ENCODE measurements at regions not wholly inside any gene's neighbourhood (a gene's known extent, or its start where the extent isn't known, plus 50 kb on each side); places are given as distances from the start of the nearest gene placed in this dataset.

- TF ChIP-seq POLR2A (IDR thresholded peaks at IDR 0.05): no peak
- peak in 11 of 12 donors; percentile 16 to 46 (median 29) for TF ChIP-seq CTCF (IDR thresholded peaks at IDR 0.05)
- Histone ChIP-seq H3K27ac (no peak overlapping the region), H3K4me3 (no peak overlapping the region), H3K4me1 (no peaks in the 10 kb centered on the region), H3K27me3 (peaks cover 0 to 12% (median 0%) of the 10 kb centered on the region in 9 donors), H3K36me3 (no peaks in the 10 kb centered on the region), H3K9me3 (no peaks in the 10 kb centered on the region)
- peak in 1 of 5 donors; percentile 9 for DNase-seq
- intact Hi-C loops (cut with DNase I): loop anchor here in 4 of 10 donors (5.0 to 10.0 kb wide), 5 partner anchors 89 to 354 kb away; partner anchors contain the start of genes NCBP2L (in 3 of the 4), TSC22D3 (in 3 of the 4) and PRPS1 (in 1 of the 4)
- no peak for ATAC-seq
- 11 to 31% (median 16%) methylated on average over 6 of the region's 6 CpGs for WGBS, 4 donors
Measured at GRCh38 chrX:107537815-107538214, 88.4 kb downstream of the FRMPD3 start.

DNA sequence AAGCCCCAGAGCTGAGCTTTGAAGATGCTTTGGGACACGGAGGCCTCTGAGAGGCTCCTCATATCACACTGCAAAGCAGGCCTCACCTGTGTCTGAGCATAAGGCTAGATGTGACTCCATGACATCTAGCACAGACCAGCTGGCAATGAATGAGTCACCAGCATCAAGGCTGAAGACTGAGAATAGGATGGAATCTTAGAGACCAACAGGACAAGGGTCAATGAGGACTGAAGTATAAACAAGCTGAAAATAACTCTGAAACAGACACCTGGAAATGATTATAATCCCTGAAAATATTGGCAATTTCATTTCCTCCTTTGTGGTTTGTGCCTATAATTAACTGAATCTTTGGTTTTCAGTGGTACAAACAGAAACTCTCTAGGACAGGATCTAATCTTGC lies 87.1 kb upstream of the PRPS1 start:
- no peak for DNase-seq
- H3K9me3 ChIP-seq: no peaks in the 10 kb centered on the region
- peaks cover 0 to 11% (median 0%) of the 10 kb centered on the region in 9 donors for H3K27me3 ChIP-seq
- ATAC-seq: no peak
- H3K27ac ChIP-seq: no peak overlapping the region
- intact Hi-C loops (cut with DNase I): loop anchor here in 2 of 10 donors (5.0 to 10.0 kb wide), 2 partner anchors 84 to 236 kb away; partner anchors contain the start of genes NCBP2L (in 1 of the 2), PRPS1 (in 1 of the 2) and TSC22D3 (in 1 of the 2)
- H3K4me3 ChIP-seq: no peak overlapping the region
- no peaks in the 10 kb centered on the region for H3K36me3 ChIP-seq
- TF ChIP-seq POLR2A (IDR thresholded peaks at IDR 0.05) (no peak), CTCF (IDR thresholded peaks at IDR 0.05) (no peak)
- no peaks in the 10 kb centered on the region for H3K4me1 ChIP-seq
- WGBS, 4 donors: 69 to 91% (median 85%) methylated on average over 1 of the region's 1 CpG

GRCh38 chrX:107542040-107542439 lies 86.3 kb upstream of the PRPS1 start:
- no peak overlapping the region for H3K4me3 ChIP-seq
- peaks cover 0 to 9% (median 0%) of the 10 kb centered on the region in 9 donors for H3K27me3 ChIP-seq
- TF ChIP-seq CTCF (IDR thresholded peaks at IDR 0.05) (no peak), POLR2A (IDR thresholded peaks at IDR 0.05) (no peak)
- ATAC-seq: no peak
- no peaks in the 10 kb centered on the region for H3K9me3 ChIP-seq
- DNase-seq: no peak
- no peaks in the 10 kb centered on the region for H3K4me1 ChIP-seq
- H3K36me3 ChIP-seq: no peaks in the 10 kb centered on the region
- H3K27ac ChIP-seq: no peak overlapping the region
- intact Hi-C loops (cut with DNase I): loop anchor here in 2 of 10 donors (5.0 to 10.0 kb wide), 2 partner anchors 83 to 235 kb away; partner anchors contain the start of genes NCBP2L (in 1 of the 2), PRPS1 (in 1 of the 2) and TSC22D3 (in 1 of the 2)

GRCh38 chrX:107542500-107542899 lies 85.8 kb upstream of the PRPS1 start:
- no peak overlapping the region for H3K4me3 ChIP-seq
- intact Hi-C loops (cut with DNase I): loop anchor here in 2 of 10 donors (5.0 to 10.0 kb wide), 2 partner anchors 82 to 235 kb away; partner anchors contain the start of genes NCBP2L (in 1 of the 2), PRPS1 (in 1 of the 2) and TSC22D3 (in 1 of the 2)
- no peak overlapping the region for H3K27ac ChIP-seq
- DNase-seq (no peak), ATAC-seq (no peak)
- TF ChIP-seq POLR2A (IDR thresholded peaks at IDR 0.05) (no peak), CTCF (IDR thresholded peaks at IDR 0.05) (no peak)
- H3K9me3 ChIP-seq: no peaks in the 10 kb centered on the region
- H3K4me1 ChIP-seq: no peaks in the 10 kb centered on the region
- H3K27me3 ChIP-seq: peaks cover 0 to 9% (median 0%) of the 10 kb centered on the region in 9 donors
- H3K36me3 ChIP-seq: no peaks in the 10 kb centered on the region
- WGBS, 4 donors: 17 to 41% (median 22%) methylated on average over 2 of the region's 2 CpGs

All from heart left ventricle (tissue), 16 donors.